ENCODE measurements at regions not wholly inside any gene's neighbourhood (a gene's known extent, or its start where the extent isn't known, plus 50 kb on each side); places are given as distances from the start of the nearest gene placed in this dataset.

DNA sequence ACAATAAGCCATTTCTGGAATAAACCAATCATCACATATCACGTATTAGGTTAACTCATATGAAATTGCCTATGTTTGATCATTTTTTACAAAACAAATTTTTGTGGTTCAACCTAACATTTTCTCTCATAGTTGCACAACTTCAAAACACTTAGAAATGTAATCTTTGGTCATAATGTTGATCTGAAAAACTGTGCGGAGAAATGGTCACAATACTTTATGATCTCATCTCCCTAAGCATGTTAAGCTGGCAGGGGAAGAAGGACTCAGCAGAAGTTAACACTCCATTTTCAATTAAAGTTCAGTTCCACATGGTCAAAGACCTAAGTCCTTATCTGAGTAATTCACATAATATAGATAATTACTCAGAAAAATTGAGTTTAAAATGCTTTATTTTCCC lies 194.8 kb downstream of the CAPZA3 start:
- Histone ChIP-seq H3K9ac (ENCODE audit: low read depth, low read length) (no peak overlapping the region), H3K27me3 (ENCODE audit: insufficient read depth, low read length) (no peaks in the 10 kb centered on the region)
- 75% methylated on average over 2 of the region's 2 CpGs for WGBS

GRCh38 chr12:18935371-18935965 lies 194.1 kb upstream of the PLEKHA5 start:
- H3K36me3 ChIP-seq (ENCODE audit: insufficient read depth, low read length): no peaks in the 10 kb centered on the region
- H3K9me3 ChIP-seq (ENCODE audit: insufficient read depth, low read depth, low read length): 0 out of 2 replicates have a peak, but pooled peaks cover 4% of the 10 kb centered on the region
- peaks cover 10% of the 10 kb centered on the region; the same call in 1 of the 2 replicates for H3K4me1 ChIP-seq (ENCODE audit: insufficient read depth, low read length)
- no peak overlapping the region for H3K9ac ChIP-seq (ENCODE audit: low read depth, low read length)
- no peak overlapping the region for H3K27ac ChIP-seq (ENCODE audit: low read depth, low read length)
- H3K27me3 ChIP-seq (ENCODE audit: insufficient read depth, low read length): no peaks in the 10 kb centered on the region
- H3K4me3 ChIP-seq (ENCODE audit: low read length): no peak overlapping the region
- 81% methylated on average over 1 of the region's 1 CpG for WGBS

More for the DNA sequence above, 194.8 kb downstream of the CAPZA3 start:
- Histone ChIP-seq H3K4me1 (ENCODE audit: insufficient read depth, low read length) (peaks cover 10% of the 10 kb centered on the region; the same call in 1 of the 2 replicates), H3K36me3 (ENCODE audit: insufficient read depth, low read length) (no peaks in the 10 kb centered on the region), H3K27ac (ENCODE audit: low read depth, low read length) (no peak overlapping the region), H3K4me3 (ENCODE audit: low read length) (no peak overlapping the region), H3K9me3 (ENCODE audit: insufficient read depth, low read depth, low read length) (peaks cover 10% of the 10 kb centered on the region; the same call in 1 of the 2 replicates)

DNA sequence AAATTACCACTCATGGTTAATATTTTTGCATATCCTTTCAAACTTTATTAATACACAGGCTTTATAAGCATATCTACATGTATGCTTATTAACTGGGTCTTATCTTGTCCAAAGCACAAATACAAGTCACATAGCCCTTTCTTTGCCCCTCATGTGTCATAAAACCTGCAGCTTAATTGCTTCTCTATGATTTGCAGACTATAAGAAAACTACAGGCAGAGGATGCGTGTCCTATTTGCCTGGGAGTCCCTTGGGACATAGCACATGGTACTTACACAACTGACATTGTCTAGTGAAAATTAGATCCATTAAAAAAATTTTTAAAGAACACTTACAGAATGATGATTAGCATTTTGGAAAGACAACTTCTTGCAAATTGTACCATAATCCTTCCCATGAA lies 190.5 kb upstream of the PLEKHA5 start:
- no peak overlapping the region for H3K4me3 ChIP-seq (ENCODE audit: low read length)
- H3K4me1 ChIP-seq (ENCODE audit: insufficient read depth, low read length): peaks cover 10% of the 10 kb centered on the region; the same call in 1 of the 2 replicates
- H3K27ac ChIP-seq (ENCODE audit: low read depth, low read length): no peak overlapping the region
- H3K27me3 ChIP-seq (ENCODE audit: insufficient read depth, low read length): no peaks in the 10 kb centered on the region
- H3K36me3 ChIP-seq (ENCODE audit: insufficient read depth, low read length): no peaks in the 10 kb centered on the region
- 92% methylated on average over 1 of the region's 1 CpG for WGBS
- H3K9me3 ChIP-seq (ENCODE audit: insufficient read depth, low read depth, low read length): no peaks in the 10 kb centered on the region
- no peak overlapping the region for H3K9ac ChIP-seq (ENCODE audit: low read depth, low read length)

- WGBS: 91% methylated on average over 2 of the region's 2 CpGs
- H3K27me3 ChIP-seq (ENCODE audit: insufficient read depth, low read length): no peaks in the 10 kb centered on the region
- H3K36me3 ChIP-seq (ENCODE audit: insufficient read depth, low read length): no peaks in the 10 kb centered on the region
- H3K27ac ChIP-seq (ENCODE audit: low read depth, low read length): no peak overlapping the region
- H3K4me1 ChIP-seq (ENCODE audit: insufficient read depth, low read length): no peaks in the 10 kb centered on the region
- H3K4me3 ChIP-seq (ENCODE audit: low read length): no peak overlapping the region
- H3K9ac ChIP-seq (ENCODE audit: low read depth, low read length): no peak overlapping the region
- H3K9me3 ChIP-seq (ENCODE audit: insufficient read depth, low read depth, low read length): no peaks in the 10 kb centered on the region
Observed at GRCh38 chr12:18942669-18943068, 186.9 kb upstream of the PLEKHA5 start.

- no peaks in the 10 kb centered on the region for H3K36me3 ChIP-seq (ENCODE audit: insufficient read depth, low read length)
- no peaks in the 10 kb centered on the region for H3K9me3 ChIP-seq (ENCODE audit: insufficient read depth, low read depth, low read length)
- no peaks in the 10 kb centered on the region for H3K4me1 ChIP-seq (ENCODE audit: insufficient read depth, low read length)
- WGBS: 73% methylated on average over 5 of the region's 5 CpGs
- H3K9ac ChIP-seq (ENCODE audit: low read depth, low read length): no peak overlapping the region
- H3K27ac ChIP-seq (ENCODE audit: low read depth, low read length): no peak overlapping the region
- H3K27me3 ChIP-seq (ENCODE audit: insufficient read depth, low read length): no peaks in the 10 kb centered on the region
- no peak overlapping the region for H3K4me3 ChIP-seq (ENCODE audit: low read length)
Observed at GRCh38 chr12:18943200-18943599, 186.3 kb upstream of the PLEKHA5 start.

- no peaks in the 10 kb centered on the region for H3K36me3 ChIP-seq (ENCODE audit: insufficient read depth, low read length)
- H3K27me3 ChIP-seq (ENCODE audit: insufficient read depth, low read length): no peaks in the 10 kb centered on the region
- 97% methylated on average over 5 of the region's 5 CpGs for WGBS
Observed at GRCh38 chr12:18946106-18946505, 183.4 kb upstream of the PLEKHA5 start.

DNA sequence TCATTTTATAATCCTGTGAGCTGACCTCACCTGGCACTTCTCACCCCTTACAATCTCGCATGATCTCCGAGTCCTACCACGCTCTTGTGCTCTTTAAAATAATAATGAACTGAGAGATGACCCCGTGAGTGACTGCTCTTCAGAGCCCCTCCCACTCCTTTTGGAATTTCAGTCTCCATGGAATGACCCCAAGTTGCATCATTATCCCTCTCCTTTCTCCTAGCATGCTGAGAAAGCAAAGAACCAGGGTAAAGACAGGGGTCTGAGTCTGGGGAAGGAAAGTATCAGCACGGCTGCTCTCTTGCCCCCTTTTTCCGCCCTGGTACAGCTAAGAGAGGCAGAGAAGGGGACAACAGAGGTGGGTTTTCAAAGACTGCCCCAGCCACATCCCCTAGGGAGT lies 178.3 kb upstream of the PLEKHA5 start:
- 71% methylated on average over 6 of the region's 6 CpGs for WGBS
- H3K4me3 ChIP-seq (ENCODE audit: low read length): no peak overlapping the region
- H3K9ac ChIP-seq (ENCODE audit: low read depth, low read length): no peak overlapping the region
- no peaks in the 10 kb centered on the region for H3K36me3 ChIP-seq (ENCODE audit: insufficient read depth, low read length)
- H3K27ac ChIP-seq (ENCODE audit: low read depth, low read length): no peak overlapping the region
- H3K9me3 ChIP-seq (ENCODE audit: insufficient read depth, low read depth, low read length): no peaks in the 10 kb centered on the region
- H3K4me1 ChIP-seq (ENCODE audit: insufficient read depth, low read length): peaks cover 7% of the 10 kb centered on the region
- no peaks in the 10 kb centered on the region for H3K27me3 ChIP-seq (ENCODE audit: insufficient read depth, low read length)

More at GRCh38 chr12:18946106-18946505, 183.4 kb upstream of the PLEKHA5 start:
- Histone ChIP-seq H3K4me3 (ENCODE audit: low read length) (no peak overlapping the region), H3K27ac (ENCODE audit: low read depth, low read length) (no peak overlapping the region), H3K9me3 (ENCODE audit: insufficient read depth, low read depth, low read length) (no peaks in the 10 kb centered on the region), H3K9ac (ENCODE audit: low read depth, low read length) (no peak overlapping the region), H3K4me1 (ENCODE audit: insufficient read depth, low read length) (peaks cover 1% of the 10 kb centered on the region; the same call in 1 of the 2 replicates)

GRCh38 chr12:18953505-18953904 lies 176.0 kb upstream of the PLEKHA5 start:
- no peak overlapping the region for H3K4me3 ChIP-seq (ENCODE audit: low read length)
- no peaks in the 10 kb centered on the region for H3K27me3 ChIP-seq (ENCODE audit: insufficient read depth, low read length)
- H3K27ac ChIP-seq (ENCODE audit: low read depth, low read length): no peak overlapping the region
- H3K36me3 ChIP-seq (ENCODE audit: insufficient read depth, low read length): no peaks in the 10 kb centered on the region
- WGBS: 89% methylated on average over 1 of the region's 1 CpG
- no peak overlapping the region for H3K9ac ChIP-seq (ENCODE audit: low read depth, low read length)
- peaks cover 7% of the 10 kb centered on the region for H3K4me1 ChIP-seq (ENCODE audit: insufficient read depth, low read length)
- H3K9me3 ChIP-seq (ENCODE audit: insufficient read depth, low read depth, low read length): no peaks in the 10 kb centered on the region

- Histone ChIP-seq H3K4me3 (ENCODE audit: low read length) (no peak overlapping the region), H3K9ac (ENCODE audit: low read depth, low read length) (no peak overlapping the region), H3K4me1 (ENCODE audit: insufficient read depth, low read length) (peaks cover 7% of the 10 kb centered on the region), H3K36me3 (ENCODE audit: insufficient read depth, low read length) (no peaks in the 10 kb centered on the region), H3K9me3 (ENCODE audit: insufficient read depth, low read depth, low read length) (no peaks in the 10 kb centered on the region), H3K27ac (ENCODE audit: low read depth, low read length) (no peak overlapping the region), H3K27me3 (ENCODE audit: insufficient read depth, low read length) (no peaks in the 10 kb centered on the region)
- WGBS: 92% methylated on average over 2 of the region's 3 CpGs
Observed at GRCh38 chr12:18955594-18955993, 173.9 kb upstream of the PLEKHA5 start.

GRCh38 chr12:18965203-18965602 lies 164.3 kb upstream of the PLEKHA5 start:
- no peaks in the 10 kb centered on the region for H3K36me3 ChIP-seq (ENCODE audit: insufficient read depth, low read length)
- 91% methylated on average over 1 of the region's 2 CpGs for WGBS
- H3K9ac ChIP-seq (ENCODE audit: low read depth, low read length): no peak overlapping the region
- no peaks in the 10 kb centered on the region for H3K9me3 ChIP-seq (ENCODE audit: insufficient read depth, low read depth, low read length)
- no peak overlapping the region for H3K4me3 ChIP-seq (ENCODE audit: low read length)
- H3K4me1 ChIP-seq (ENCODE audit: insufficient read depth, low read length): peaks cover 19% of the 10 kb centered on the region
- no peaks in the 10 kb centered on the region for H3K27me3 ChIP-seq (ENCODE audit: insufficient read depth, low read length)
- no peak overlapping the region for H3K27ac ChIP-seq (ENCODE audit: low read depth, low read length)

GRCh38 chr12:18966954-18967353 lies 162.6 kb upstream of the PLEKHA5 start:
- 90% methylated on average over 3 of the region's 3 CpGs for WGBS
- H3K27me3 ChIP-seq (ENCODE audit: insufficient read depth, low read length): no peaks in the 10 kb centered on the region
- H3K4me1 ChIP-seq (ENCODE audit: insufficient read depth, low read length): peaks cover 36% of the 10 kb centered on the region
- no peak overlapping the region for H3K9ac ChIP-seq (ENCODE audit: low read depth, low read length)
- no peaks in the 10 kb centered on the region for H3K9me3 ChIP-seq (ENCODE audit: insufficient read depth, low read depth, low read length)
- no peak overlapping the region for H3K27ac ChIP-seq (ENCODE audit: low read depth, low read length)
- no peaks in the 10 kb centered on the region for H3K36me3 ChIP-seq (ENCODE audit: insufficient read depth, low read length)
- H3K4me3 ChIP-seq (ENCODE audit: low read length): no peak overlapping the region

DNA sequence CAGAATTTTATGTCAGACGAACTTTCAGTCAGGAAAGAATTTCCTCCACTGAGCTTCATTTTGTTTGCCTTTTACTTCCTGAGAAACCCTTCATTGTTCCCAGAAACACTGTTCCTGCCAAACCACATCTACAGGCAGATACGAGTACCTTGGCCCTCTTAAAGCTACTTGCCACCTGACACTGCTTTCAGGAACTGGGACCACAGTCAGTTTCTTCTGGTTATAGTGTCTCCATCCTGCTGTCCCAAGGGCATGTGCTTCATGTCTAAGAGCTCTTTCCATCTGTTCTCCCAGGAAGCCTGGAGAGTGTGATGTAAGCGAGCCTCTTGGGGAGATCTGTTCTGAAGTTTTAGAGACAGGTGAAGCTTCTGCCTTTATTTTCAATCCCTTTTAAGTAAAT lies 161.7 kb upstream of the PLEKHA5 start:
- Histone ChIP-seq H3K4me1 (ENCODE audit: insufficient read depth, low read length) (peaks cover 45% of the 10 kb centered on the region), H3K27ac (ENCODE audit: low read depth, low read length) (no peak overlapping the region), H3K9ac (ENCODE audit: low read depth, low read length) (no peak overlapping the region), H3K27me3 (ENCODE audit: insufficient read depth, low read length) (no peaks in the 10 kb centered on the region), H3K36me3 (ENCODE audit: insufficient read depth, low read length) (no peaks in the 10 kb centered on the region), H3K9me3 (ENCODE audit: insufficient read depth, low read depth, low read length) (no peaks in the 10 kb centered on the region), H3K4me3 (ENCODE audit: low read length) (no peak overlapping the region)
- 88% methylated on average over 3 of the region's 3 CpGs for WGBS

All from HUES64 (cell line).